HCT116 (cell line): ENCODE measurements at regions not wholly inside any gene's neighbourhood (a gene's known extent, or its start where the extent isn't known, plus 50 kb on each side); places are given as distances from the start of the nearest gene placed in this dataset.

Experiments
- ATAC-seq: fragments of 200-7000 bp; cut with Tn5 transposase; 2 replicates; pipeline ENCODE4 v1.9.1; 2020; ENCODE audit warnings: mild to moderate bottlenecking, moderate library complexity
- BruUV-seq: library from RNA; stranded (reverse); fragments of 400-500 nt; replicated peaks from 2 replicates; lab custom pipeline; 2021; lab: Mats Ljungman, UMichigan
- CTCF ChIA-PET: fragments of 300-600 bp; sonication (Branson Sonifier 250); formaldehyde crosslinking; loops from one replicate; lab custom pipeline; 2021; ENCODE audit warnings: antibody characterized with exemption; lab: Charles Lee
- POLR2A ChIA-PET: fragments of 300-600, 350-600 bp; sonication (Branson Sonifier 250); formaldehyde crosslinking; loops from one replicate; lab custom pipeline; 2021; ENCODE audit warnings: antibody characterized with exemption; lab: Charles Lee
- RAD21 ChIA-PET, 2 experiments: fragments of 300-600 bp; sonication (Branson Sonifier 250); formaldehyde crosslinking; loops; one replicate each; lab custom pipeline; 2023; ENCODE audit warnings: low total read pairs in 2 of 2; ENCODE audit not compliant: uncharacterized antibody in 2 of 2, unreplicated experiment in 2 of 2, low non-redundant PET in 1 of 2; lab: Charles Lee
- DNase-seq: peaks from one replicate; pipeline ENCODE4 v3.0.0-alpha.2; 2010; ENCODE audit warnings: low read depth, low spot score
- H2AFZ ChIP-seq: fragments of 200-600 bp; shearing (Covaris generic), sonication (generic); 2 replicates; pipeline ENCODE4 v1.6.1; 2017; ENCODE audit warnings: low read depth, mixed run types, mixed read lengths, antibody characterized with exemption, low read length; ENCODE audit not compliant: poor library complexity, severe bottlenecking
- H3K27ac ChIP-seq: 2 replicates; pipeline ENCODE4 v1.5.1; 2012; ENCODE audit warnings: low read depth, low read length
- H3K27me3 ChIP-seq: fragments of 200-600 bp; sonication (generic); 2 replicates; pipeline ENCODE4 v1.6.1; 2016; ENCODE audit warnings: mixed run types, low read length, mixed read lengths; ENCODE audit not compliant: insufficient read depth
- H3K36me3 ChIP-seq, 2 experiments: fragments of 200-500 bp in 1 of 2; fragments of 200-600 bp in 1 of 2; sonication (Bioruptor generic) in 1 of 2; sonication (generic) in 1 of 2; 2 replicates each; pipeline versions ENCODE4 v1.5.1 to v1.6.1; 2014 to 2016; ENCODE audit warnings: low read length in 2 of 2, inconsistent platforms in 1 of 2, mixed read lengths in 1 of 2, mixed run types in 1 of 2; ENCODE audit not compliant: insufficient read depth in 2 of 2, control insufficient read depth in 1 of 2
- H3K4me1 ChIP-seq, 2 experiments: fragments of 200-600 bp in 1 of 2; sonication (generic) in 1 of 2; 2 replicates each; pipeline versions ENCODE4 v1.5.1 to v1.6.1; 2012 to 2017; ENCODE audit warnings: low read length in 2 of 2, inconsistent platforms in 1 of 2, mild to moderate bottlenecking in 1 of 2, mixed read lengths in 1 of 2, mixed run types in 1 of 2, moderate library complexity in 1 of 2; ENCODE audit not compliant: insufficient read depth in 2 of 2, control insufficient read depth in 1 of 2
- H3K4me2 ChIP-seq: fragments of 200-600 bp; sonication (generic); 2 replicates; pipeline ENCODE4 v1.6.1; 2017; ENCODE audit warnings: mixed run types, low read length, mixed read lengths
- H3K4me3 ChIP-seq, 2 experiments: fragments of 200-600 bp in 1 of 2; sonication (generic) in 1 of 2; replicated peaks in 1 of 2; 2 replicates each; pipeline ENCODE4 v1.5.1; 2011 to 2016; ENCODE audit warnings: low read length in 2 of 2, control low read depth in 1 of 2, low read depth in 1 of 2, mild to moderate bottlenecking in 1 of 2, mixed read lengths in 1 of 2, mixed run types in 1 of 2
- H3K79me2 ChIP-seq: fragments of 200-600 bp; sonication (generic); 2 replicates; pipeline ENCODE4 v1.6.1; 2017; ENCODE audit warnings: mild to moderate bottlenecking, mixed run types, low read length, moderate library complexity, mixed read lengths; ENCODE audit not compliant: insufficient read depth
- H3K9ac ChIP-seq: fragments of 200-600 bp; sonication (generic); 2 replicates; pipeline ENCODE4 v1.6.1; 2016; ENCODE audit warnings: low read length, mixed read lengths
- H3K9me2 ChIP-seq: fragments of 200-600 bp; sonication (generic), shearing (Covaris generic); 2 replicates; pipeline ENCODE4 v1.6.1; 2017; ENCODE audit warnings: mixed run types, mild to moderate bottlenecking, moderate library complexity; ENCODE audit not compliant: insufficient read depth
- H3K9me3 ChIP-seq, 2 experiments: fragments of 200-500 bp in 1 of 2; fragments of 200-600 bp in 1 of 2; sonication (Bioruptor generic) in 1 of 2; sonication (generic) in 1 of 2; 2 replicates each; pipeline ENCODE4 v1.6.1; 2014 to 2017; ENCODE audit warnings: low read length in 2 of 2, mixed read lengths in 2 of 2, inconsistent platforms in 1 of 2, low read depth in 1 of 2, mild to moderate bottlenecking in 1 of 2, mixed run types in 1 of 2, moderate library complexity in 1 of 2; ENCODE audit not compliant: control insufficient read depth in 1 of 2, insufficient read depth in 1 of 2
- H4K20me1 ChIP-seq: fragments of 200-600 bp; sonication (generic), shearing (Covaris generic); 2 replicates; pipeline ENCODE4 v1.6.1; 2017; ENCODE audit warnings: mixed run types, mild to moderate bottlenecking, moderate library complexity; ENCODE audit not compliant: insufficient read depth
- FOSL1 ChIP-seq: IDR thresholded peaks from 2 replicates; pipeline ENCODE4 v1.6.1; 2012; ENCODE audit warnings: low read depth
- RAD21 ChIP-seq: IDR thresholded peaks from 2 replicates; pipeline ENCODE4 v1.6.1; 2012; ENCODE audit warnings: low read depth, mild to moderate bottlenecking
- SRF ChIP-seq: IDR thresholded peaks from 2 replicates; pipeline ENCODE4 v1.6.1; 2012; ENCODE audit warnings: low read depth
- intact Hi-C: fragments of 100-400 bp; cut with micrococcal nuclease; formaldehyde crosslinking; loops from 2 replicates; pipeline ENCODE4 v1.10.0; 2022
- TF ChIP-seq, protein P1 (sequence below): IDR thresholded peaks from 2 replicates; pipeline ENCODE4 v1.6.1; 2012; ENCODE audit warnings: low read depth
- TF ChIP-seq, protein P2 (sequence below): IDR thresholded peaks from 2 replicates; pipeline ENCODE4 v1.6.1; 2012
- TF ChIP-seq, protein P3 (sequence below), 3 experiments: fragments of 200-600 bp in 1 of 3; sonication (generic) in 1 of 3; IDR thresholded peaks in 2 of 3; conservative IDR thresholded peaks in 1 of 3; 2 replicates each; pipeline ENCODE4 v1.5.1; 2012 to 2017; ENCODE audit warnings: low read depth in 2 of 3, low read length in 2 of 3, antibody characterized with exemption in 1 of 3, borderline replicate concordance in 1 of 3, control low read depth in 1 of 3, mild to moderate bottlenecking in 1 of 3, mixed read lengths in 1 of 3, mixed run types in 1 of 3, moderate library complexity in 1 of 3; ENCODE audit not compliant: insufficient read depth in 1 of 3

DNA sequence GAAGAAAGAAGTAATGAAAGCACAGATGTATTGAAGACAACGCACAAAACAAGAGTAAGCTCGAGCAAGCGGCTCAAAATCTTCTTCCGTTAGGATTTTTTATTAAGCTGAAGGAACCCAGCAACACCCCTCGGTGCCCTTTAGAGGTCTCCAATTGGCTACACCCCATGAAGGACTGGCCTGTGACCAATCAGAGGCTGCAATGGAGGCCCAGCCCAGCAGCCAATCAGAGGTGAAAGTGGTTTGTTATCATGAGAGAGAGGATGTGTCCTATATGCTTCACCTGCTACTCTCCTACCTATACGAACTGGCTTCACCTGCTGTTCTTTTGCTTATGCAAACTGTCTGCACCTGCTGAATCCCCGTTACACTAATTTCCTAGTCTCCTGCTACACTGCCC lies 358.8 kb downstream of the C12orf50 start:
- H3K27ac ChIP-seq = no peak overlapping the region
- no peak overlapping the region for H2AFZ ChIP-seq
- ChIA-PET RAD21 (no interaction called here), CTCF (no interaction called here), POLR2A (no interaction called here)
- H3K36me3 ChIP-seq = no peaks in the 10 kb centered on the region
- no peak for DNase-seq
- no peak overlapping the region for H3K9ac ChIP-seq
- no peaks in the 10 kb centered on the region for H3K9me3 ChIP-seq
- H3K9me2 ChIP-seq = no peaks in the 10 kb centered on the region
- intact Hi-C loops = no loop called here
- no peaks in the 10 kb centered on the region for H3K27me3 ChIP-seq
- H3K4me1 ChIP-seq = no peaks in the 10 kb centered on the region
- no peaks in the 10 kb centered on the region for H3K79me2 ChIP-seq
- TF ChIP-seq FOSL1 (no peak), SRF (no peak)
- TF ChIP-seq, protein P1, sequence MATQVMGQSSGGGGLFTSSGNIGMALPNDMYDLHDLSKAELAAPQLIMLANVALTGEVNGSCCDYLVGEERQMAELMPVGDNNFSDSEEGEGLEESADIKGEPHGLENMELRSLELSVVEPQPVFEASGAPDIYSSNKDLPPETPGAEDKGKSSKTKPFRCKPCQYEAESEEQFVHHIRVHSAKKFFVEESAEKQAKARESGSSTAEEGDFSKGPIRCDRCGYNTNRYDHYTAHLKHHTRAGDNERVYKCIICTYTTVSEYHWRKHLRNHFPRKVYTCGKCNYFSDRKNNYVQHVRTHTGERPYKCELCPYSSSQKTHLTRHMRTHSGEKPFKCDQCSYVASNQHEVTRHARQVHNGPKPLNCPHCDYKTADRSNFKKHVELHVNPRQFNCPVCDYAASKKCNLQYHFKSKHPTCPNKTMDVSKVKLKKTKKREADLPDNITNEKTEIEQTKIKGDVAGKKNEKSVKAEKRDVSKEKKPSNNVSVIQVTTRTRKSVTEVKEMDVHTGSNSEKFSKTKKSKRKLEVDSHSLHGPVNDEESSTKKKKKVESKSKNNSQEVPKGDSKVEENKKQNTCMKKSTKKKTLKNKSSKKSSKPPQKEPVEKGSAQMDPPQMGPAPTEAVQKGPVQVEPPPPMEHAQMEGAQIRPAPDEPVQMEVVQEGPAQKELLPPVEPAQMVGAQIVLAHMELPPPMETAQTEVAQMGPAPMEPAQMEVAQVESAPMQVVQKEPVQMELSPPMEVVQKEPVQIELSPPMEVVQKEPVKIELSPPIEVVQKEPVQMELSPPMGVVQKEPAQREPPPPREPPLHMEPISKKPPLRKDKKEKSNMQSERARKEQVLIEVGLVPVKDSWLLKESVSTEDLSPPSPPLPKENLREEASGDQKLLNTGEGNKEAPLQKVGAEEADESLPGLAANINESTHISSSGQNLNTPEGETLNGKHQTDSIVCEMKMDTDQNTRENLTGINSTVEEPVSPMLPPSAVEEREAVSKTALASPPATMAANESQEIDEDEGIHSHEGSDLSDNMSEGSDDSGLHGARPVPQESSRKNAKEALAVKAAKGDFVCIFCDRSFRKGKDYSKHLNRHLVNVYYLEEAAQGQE = no peak
- TF ChIP-seq, protein P2, sequence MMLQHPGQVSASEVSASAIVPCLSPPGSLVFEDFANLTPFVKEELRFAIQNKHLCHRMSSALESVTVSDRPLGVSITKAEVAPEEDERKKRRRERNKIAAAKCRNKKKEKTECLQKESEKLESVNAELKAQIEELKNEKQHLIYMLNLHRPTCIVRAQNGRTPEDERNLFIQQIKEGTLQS = no peak
- BruUV-seq = no TSS peak
- ATAC-seq = peak; percentile 58; the same call in 1 of the 2 replicates
- no peaks in the 10 kb centered on the region for H4K20me1 ChIP-seq
- H3K4me3 ChIP-seq = no peak overlapping the region
- no peak overlapping the region for H3K4me2 ChIP-seq

DNA sequence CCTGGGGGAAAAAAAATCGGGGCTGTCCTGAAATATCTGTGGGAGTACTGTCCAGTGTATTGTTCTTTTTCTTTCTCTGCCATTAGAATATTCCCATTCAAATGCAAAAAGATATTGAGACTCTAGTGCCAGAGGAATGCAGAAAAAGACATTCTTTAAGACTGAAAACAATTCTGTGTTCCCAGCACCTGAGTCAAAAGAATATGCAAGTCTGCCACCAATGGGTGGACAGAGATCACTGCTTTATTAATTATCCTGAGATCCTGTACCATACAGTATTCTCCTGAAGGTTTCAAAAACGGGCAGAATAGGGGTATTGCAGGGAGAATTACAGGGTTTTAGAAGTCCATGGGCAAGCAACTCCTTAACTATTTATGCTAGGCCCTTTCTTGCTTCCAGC lies 361.8 kb downstream of the C12orf50 start:
- Histone ChIP-seq H3K4me3 (no peak overlapping the region), H2AFZ (no peak overlapping the region), H3K4me1 (no peaks in the 10 kb centered on the region), H3K36me3 (no peaks in the 10 kb centered on the region), H3K4me2 (no peak overlapping the region), H3K27ac (no peak overlapping the region), H3K79me2 (no peaks in the 10 kb centered on the region), H3K9ac (no peak overlapping the region), H3K27me3 (no peaks in the 10 kb centered on the region), H3K9me2 (no peaks in the 10 kb centered on the region), H3K9me3 (no peaks in the 10 kb centered on the region), H4K20me1 (no peaks in the 10 kb centered on the region)
- intact Hi-C loops = loop anchor here (10.0 kb wide), 1 partner anchor 323 kb away; no protein-coding TSS in a partner anchor
- ChIA-PET RAD21 (no interaction called here), POLR2A (no interaction called here), CTCF (no interaction called here)
- ATAC-seq (peak; percentile 63), DNase-seq (no peak)
- BruUV-seq = no TSS peak
- peak; percentile 62 for TF ChIP-seq RAD21
- TF ChIP-seq, protein P3, sequence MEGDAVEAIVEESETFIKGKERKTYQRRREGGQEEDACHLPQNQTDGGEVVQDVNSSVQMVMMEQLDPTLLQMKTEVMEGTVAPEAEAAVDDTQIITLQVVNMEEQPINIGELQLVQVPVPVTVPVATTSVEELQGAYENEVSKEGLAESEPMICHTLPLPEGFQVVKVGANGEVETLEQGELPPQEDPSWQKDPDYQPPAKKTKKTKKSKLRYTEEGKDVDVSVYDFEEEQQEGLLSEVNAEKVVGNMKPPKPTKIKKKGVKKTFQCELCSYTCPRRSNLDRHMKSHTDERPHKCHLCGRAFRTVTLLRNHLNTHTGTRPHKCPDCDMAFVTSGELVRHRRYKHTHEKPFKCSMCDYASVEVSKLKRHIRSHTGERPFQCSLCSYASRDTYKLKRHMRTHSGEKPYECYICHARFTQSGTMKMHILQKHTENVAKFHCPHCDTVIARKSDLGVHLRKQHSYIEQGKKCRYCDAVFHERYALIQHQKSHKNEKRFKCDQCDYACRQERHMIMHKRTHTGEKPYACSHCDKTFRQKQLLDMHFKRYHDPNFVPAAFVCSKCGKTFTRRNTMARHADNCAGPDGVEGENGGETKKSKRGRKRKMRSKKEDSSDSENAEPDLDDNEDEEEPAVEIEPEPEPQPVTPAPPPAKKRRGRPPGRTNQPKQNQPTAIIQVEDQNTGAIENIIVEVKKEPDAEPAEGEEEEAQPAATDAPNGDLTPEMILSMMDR (IDR thresholded peaks at IDR 0.05 in 2 of 3, conservative IDR thresholded peaks at IDR 0.05 in 1 of 3; ENCODE audit: borderline replicate concordance in 1 of 3, insufficient read depth in 1 of 3, low read depth in 2 of 3, low read length in 2 of 3) = peak; percentile 22 to 34 (median 33); a peak in 4 of 6 replicates
- no peak for TF ChIP-seq FOSL1
